GM18519 (cell line): ENCODE measurements at regions not wholly inside any gene's neighbourhood (a gene's known extent, or its start where the extent isn't known, plus 50 kb on each side); places are given as distances from the start of the nearest gene placed in this dataset.
"Not testable (repeated sequence)": the region's sequence is repeated elsewhere in the genome, so short reads cannot be mapped to it uniquely, and the experiment has no call there.

Experiments
- ATAC-seq: cut with Tn5 transposase; IDR thresholded peaks from one replicate; pipeline ENCODE4 v1.9.1; 2021; ENCODE audit warnings: mild to moderate bottlenecking, moderate library complexity; ENCODE audit not compliant: unreplicated experiment, low FRiP score

- no peak for ATAC-seq
These were observed 321.3 kb downstream of the AEBP2 start for GRCh38 chr12:19760611-19761010.

GRCh38 chr12:19761463-19761862 lies 322.2 kb downstream of the AEBP2 start:
- no peak for ATAC-seq

GRCh38 chr12:19763488-19763887 lies 324.2 kb downstream of the AEBP2 start:
- no peak for ATAC-seq

GRCh38 chr12:19764408-19764807 lies 325.1 kb downstream of the AEBP2 start:
- no peak for ATAC-seq

GRCh38 chr12:19771858-19772257 lies 332.6 kb downstream of the AEBP2 start:
- ATAC-seq = no peak

- ATAC-seq = no peak
These were observed 333.5 kb downstream of the AEBP2 start for GRCh38 chr12:19772776-19773175.

- no peak for ATAC-seq
These were observed 335.9 kb downstream of the AEBP2 start for GRCh38 chr12:19775241-19775640.

GRCh38 chr12:19775976-19776375 lies 336.7 kb downstream of the AEBP2 start:
- not testable (repeated sequence) for ATAC-seq

GRCh38 chr12:19778172-19778571 lies 338.9 kb downstream of the AEBP2 start:
- no peak for ATAC-seq

- ATAC-seq = no peak
These were observed 339.5 kb downstream of the AEBP2 start for GRCh38 chr12:19778797-19779196.

- ATAC-seq = no peak
These were observed 340.2 kb downstream of the AEBP2 start for GRCh38 chr12:19779395-19780056.

- no peak for ATAC-seq
These were observed 341.2 kb downstream of the AEBP2 start for GRCh38 chr12:19780460-19780859.

GRCh38 chr12:19783547-19784444 lies 344.5 kb downstream of the AEBP2 start:
- ATAC-seq = no peak

GRCh38 chr12:19792028-19792427 lies 352.7 kb downstream of the AEBP2 start:
- ATAC-seq = no peak

GRCh38 chr12:19794116-19794515 lies 354.8 kb downstream of the AEBP2 start:
- no peak for ATAC-seq

- ATAC-seq = no peak
These were observed 359.9 kb downstream of the AEBP2 start for GRCh38 chr12:19799216-19799615.

GRCh38 chr12:19799895-19800602 lies 360.8 kb downstream of the AEBP2 start:
- no peak for ATAC-seq

GRCh38 chr12:19800884-19801283 lies 361.6 kb downstream of the AEBP2 start:
- no peak for ATAC-seq

- no peak for ATAC-seq
These were observed 362.6 kb downstream of the AEBP2 start for GRCh38 chr12:19801941-19802340.

- ATAC-seq = no peak
These were observed 363.6 kb downstream of the AEBP2 start for GRCh38 chr12:19802915-19803314.

GRCh38 chr12:19804737-19805136 lies 365.4 kb downstream of the AEBP2 start:
- no peak for ATAC-seq
